GM12878 (cell line): ENCODE measurements at regions not wholly inside any gene's neighbourhood (a gene's known extent, or its start where the extent isn't known, plus 50 kb on each side); places are given as distances from the start of the nearest gene placed in this dataset.

Experiments used
- ATAC-seq: fragments of 200-7000 bp; cut with Tn5 transposase; 3 replicates; pipeline ENCODE4 v1.9.1; 2020; ENCODE audit warnings: mild to moderate bottlenecking, moderate library complexity
- BruUV-seq: library from RNA; stranded (reverse); fragments of 400-500 nt; replicated peaks from 2 replicates; lab custom pipeline; 2021; lab: Mats Ljungman, UMichigan
- CTCF ChIA-PET: fragments of 300-600 bp; sonication (Branson Sonifier 250); formaldehyde crosslinking; extraction: SDS; loops from one replicate; lab custom pipeline; 2021; ENCODE audit warnings: inconsistent platforms; lab: Yijun Ruan, JAX
- POLR2A ChIA-PET: fragments of 350-600 bp; formaldehyde crosslinking; extraction: SDS; loops from one replicate; lab custom pipeline; 2021; ENCODE audit warnings: inconsistent platforms; lab: Charles Lee
- RAD21 ChIA-PET: fragments of 300-600 bp; sonication (Branson Sonifier 250); formaldehyde crosslinking; loops from one replicate; lab custom pipeline; 2023; ENCODE audit warnings: antibody characterized with exemption; ENCODE audit not compliant: unreplicated experiment; lab: Charles Lee
- SMC1A ChIA-PET: fragments of 300-600 bp; sonication (Branson Sonifier 250); formaldehyde crosslinking; loops from one replicate; lab custom pipeline; 2023; ENCODE audit not compliant: unreplicated experiment, uncharacterized antibody; lab: Charles Lee
- DNase-seq: peaks from one replicate; pipeline ENCODE4 v3.0.0-alpha.2; 2011; ENCODE audit warnings: low read depth, low spot score
- FAIRE-seq: peaks from 3 replicates; lab custom pipeline; 2011; peaks lifted over from hg19 to GRCh38; lab: Jason Lieb, UNC
- H2AFZ ChIP-seq: 2 replicates; pipeline ENCODE4 v1.6.0; 2011; ENCODE audit warnings: low read depth, low read length, control low read depth; ENCODE audit not compliant: control insufficient read depth
- H3K27ac ChIP-seq: 2 replicates; pipeline ENCODE4 v1.5.1; 2011; ENCODE audit warnings: control low read depth; ENCODE audit not compliant: control insufficient read depth, insufficient read depth
- H3K27me3 ChIP-seq, 2 experiments: replicated peaks in 1 of 2; 2 replicates each; pipeline versions ENCODE4 v1.6.0 to v1.6.1; 2011; ENCODE audit warnings: low read length in 1 of 2; ENCODE audit not compliant: control insufficient read depth in 2 of 2, insufficient read depth in 2 of 2
- H3K36me3 ChIP-seq, 2 experiments: 2 replicates each; pipeline ENCODE4 v1.5.1; 2011; ENCODE audit warnings: low read length in 1 of 2; ENCODE audit not compliant: control insufficient read depth in 2 of 2, insufficient read depth in 2 of 2
- H3K4me1 ChIP-seq: 2 replicates; pipeline ENCODE4 v1.6.1; 2011; ENCODE audit warnings: mild to moderate bottlenecking, low read length, moderate library complexity, mixed read lengths; ENCODE audit not compliant: control insufficient read depth, insufficient read depth
- H3K4me2 ChIP-seq: 2 replicates; pipeline ENCODE4 v1.6.0; 2011; ENCODE audit warnings: control low read depth; ENCODE audit not compliant: control insufficient read depth, insufficient read depth
- H3K4me3 ChIP-seq: fragments of 200-600 bp; sonication (generic); 2 replicates; pipeline ENCODE4 v1.5.1; 2016
- H3K79me2 ChIP-seq: 2 replicates; pipeline ENCODE4 v1.6.0; 2011; ENCODE audit warnings: low read length; ENCODE audit not compliant: control insufficient read depth, insufficient read depth
- H3K9ac ChIP-seq: 2 replicates; pipeline ENCODE4 v1.8.0; 2011; ENCODE audit warnings: low read length, control low read depth, mixed read lengths; ENCODE audit not compliant: control insufficient read depth, insufficient read depth
- H3K9me3 ChIP-seq: replicated peaks from 3 replicates; pipeline ENCODE4 v1.5.1; 2011; ENCODE audit warnings: mild to moderate bottlenecking, low read length; ENCODE audit not compliant: control insufficient read depth, insufficient read depth
- H4K20me1 ChIP-seq: 2 replicates; pipeline ENCODE4 v1.6.0; 2011; ENCODE audit not compliant: control insufficient read depth, insufficient read depth
- ASH2L ChIP-seq: fragments of 300-600, 200-600 bp; sonication (generic); IDR thresholded peaks from 2 replicates; pipeline ENCODE4 v1.6.1; 2017; ENCODE audit warnings: low read depth, mild to moderate bottlenecking, borderline replicate concordance
- BCL11A ChIP-seq: IDR thresholded peaks from 2 replicates; pipeline ENCODE4 v1.6.1; 2011; ENCODE audit warnings: low read depth, low read length
- BMI1 ChIP-seq: fragments of 450-650 bp; IDR thresholded peaks from 2 replicates; pipeline ENCODE4 v1.6.1; 2016; ENCODE audit warnings: mild to moderate bottlenecking, moderate library complexity, borderline replicate concordance
- CBFB ChIP-seq: IDR thresholded peaks from 2 replicates; pipeline ENCODE4 v1.6.1; 2016; ENCODE audit warnings: antibody characterized with exemption, low read depth
- E2F4 ChIP-seq: IDR thresholded peaks from 2 replicates; pipeline ENCODE4 v1.6.1; 2012; ENCODE audit warnings: low read depth, low read length, improper control_type of control experiment
- ESRRA ChIP-seq: IDR thresholded peaks from 2 replicates; pipeline ENCODE4 v1.6.1; 2012; ENCODE audit warnings: mild to moderate bottlenecking, low read length, improper control_type of control experiment
- FOXK2 ChIP-seq: fragments of 450-650 bp; IDR thresholded peaks from 2 replicates; pipeline ENCODE4 v1.6.1; 2017; ENCODE audit warnings: mild to moderate bottlenecking, moderate library complexity
- FOXM1 ChIP-seq: IDR thresholded peaks from 2 replicates; pipeline ENCODE4 v1.6.1; 2012; ENCODE audit warnings: low read depth, mild to moderate bottlenecking, inconsistent platforms, low read length, moderate library complexity
- MEF2B ChIP-seq: fragments of 450-650 bp; IDR thresholded peaks from 2 replicates; pipeline ENCODE4 v1.6.1; 2018; ENCODE audit warnings: mild to moderate bottlenecking, moderate library complexity; ENCODE audit not compliant: partially characterized antibody, poor library complexity, severe bottlenecking
- PKNOX1 ChIP-seq: fragments of 450-650 bp; IDR thresholded peaks from 2 replicates; pipeline ENCODE4 v1.6.1; 2016; ENCODE audit warnings: mild to moderate bottlenecking
- POLR2A ChIP-seq: IDR thresholded peaks from 2 replicates; pipeline ENCODE4 v1.6.1; 2011; ENCODE audit warnings: low read depth, mild to moderate bottlenecking, low read length
- POLR2AphosphoS2 ChIP-seq: IDR thresholded peaks from 2 replicates; pipeline ENCODE4 v1.6.1; 2011; ENCODE audit warnings: low read depth, mild to moderate bottlenecking, low read length, improper control_type of control experiment, moderate library complexity
- POLR2AphosphoS5 ChIP-seq: IDR thresholded peaks from 2 replicates; pipeline ENCODE4 v1.6.1; 2011; ENCODE audit warnings: mild to moderate bottlenecking, low read length, inconsistent platforms
- SREBF2 ChIP-seq: IDR thresholded peaks from 2 replicates; pipeline ENCODE4 v1.6.1; 2012; ENCODE audit warnings: mild to moderate bottlenecking, low read length
- TARDBP ChIP-seq: IDR thresholded peaks from 2 replicates; pipeline ENCODE4 v1.6.1; 2016; ENCODE audit warnings: borderline replicate concordance
- USF2 ChIP-seq: IDR thresholded peaks from 2 replicates; pipeline ENCODE4 v1.6.1; 2011; ENCODE audit warnings: low read depth, low read length, improper control_type of control experiment, borderline replicate concordance
- WGBS: methylation state at CpG from one replicate; pipeline ENCODE4 v1.1.6; 2016; ENCODE audit warnings: low lambda C conversion rate; ENCODE audit not compliant: insufficient replicate concordance, insufficient coverage; ENCODE audit errors: missing lambda C conversion rate; 5-methylcytosine and 5-hydroxymethylcytosine counted together
- in situ Hi-C: fragments of 300-500 bp; cut with MboI; formaldehyde crosslinking; loops from 9 replicates; pipeline ENCODE4 v1.14.3; 2018; ENCODE audit warnings: mixed read lengths
- intact Hi-C: fragments of 100-400 bp; cut with micrococcal nuclease; formaldehyde crosslinking; loops from one replicate; pipeline ENCODE4 v1.14.2; 2022; ENCODE audit not compliant: unreplicated experiment
- TF ChIP-seq, protein P1 (sequence below): fragments of 450-650 bp; IDR thresholded peaks from 2 replicates; pipeline ENCODE4 v1.6.1; 2018; ENCODE audit warnings: borderline replicate concordance, mild to moderate bottlenecking; ENCODE audit not compliant: partially characterized antibody
- TF ChIP-seq, protein P2 (sequence below): fragments of 150-350 bp; IDR thresholded peaks from 2 replicates; pipeline ENCODE4 v1.6.1; 2014; ENCODE audit warnings: mild to moderate bottlenecking, low read depth, low read length

GRCh38 chr14:46540986-46541385 is 110.6 kb downstream of the RPL10L start:
- Histone ChIP-seq H4K20me1 (no peaks in the 10 kb centered on the region), H3K9me3 (no peaks in the 10 kb centered on the region), H3K27ac (no peak overlapping the region), H3K4me1 (no peaks in the 10 kb centered on the region), H3K9ac (no peak overlapping the region), H3K27me3 (no peaks in the 10 kb centered on the region), H3K4me3 (no peak overlapping the region), H3K79me2 (no peaks in the 10 kb centered on the region), H3K36me3 (no peaks in the 10 kb centered on the region), H2AFZ (no peak overlapping the region), H3K4me2 (no peak overlapping the region)
- SMC1A ChIA-PET, result no interaction called here
- intact Hi-C loops (no loop called here), in situ Hi-C loops (no loop called here)
- no peak for TF ChIP-seq ESRRA
- TF ChIP-seq FOXK2, result no peak
- no peak for TF ChIP-seq POLR2A
- TF ChIP-seq, protein P1, sequence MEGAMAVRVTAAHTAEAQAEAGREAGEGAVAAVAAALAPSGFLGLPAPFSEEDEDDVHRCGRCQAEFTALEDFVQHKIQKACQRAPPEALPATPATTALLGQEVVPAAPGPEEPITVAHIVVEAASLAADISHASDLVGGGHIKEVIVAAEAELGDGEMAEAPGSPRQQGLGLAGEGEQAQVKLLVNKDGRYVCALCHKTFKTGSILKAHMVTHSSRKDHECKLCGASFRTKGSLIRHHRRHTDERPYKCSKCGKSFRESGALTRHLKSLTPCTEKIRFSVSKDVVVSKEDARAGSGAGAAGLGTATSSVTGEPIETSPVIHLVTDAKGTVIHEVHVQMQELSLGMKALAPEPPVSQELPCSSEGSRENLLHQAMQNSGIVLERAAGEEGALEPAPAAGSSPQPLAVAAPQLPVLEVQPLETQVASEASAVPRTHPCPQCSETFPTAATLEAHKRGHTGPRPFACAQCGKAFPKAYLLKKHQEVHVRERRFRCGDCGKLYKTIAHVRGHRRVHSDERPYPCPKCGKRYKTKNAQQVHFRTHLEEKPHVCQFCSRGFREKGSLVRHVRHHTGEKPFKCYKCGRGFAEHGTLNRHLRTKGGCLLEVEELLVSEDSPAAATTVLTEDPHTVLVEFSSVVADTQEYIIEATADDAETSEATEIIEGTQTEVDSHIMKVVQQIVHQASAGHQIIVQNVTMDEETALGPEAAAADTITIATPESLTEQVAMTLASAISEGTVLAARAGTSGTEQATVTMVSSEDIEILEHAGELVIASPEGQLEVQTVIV, result no peak
- no peak for TF ChIP-seq USF2
- TF ChIP-seq PKNOX1, result no peak
- no peak for TF ChIP-seq MEF2B
- no peak for TF ChIP-seq CBFB
- TF ChIP-seq ASH2L, result no peak
- no peak for TF ChIP-seq BMI1
- TF ChIP-seq, protein P2, sequence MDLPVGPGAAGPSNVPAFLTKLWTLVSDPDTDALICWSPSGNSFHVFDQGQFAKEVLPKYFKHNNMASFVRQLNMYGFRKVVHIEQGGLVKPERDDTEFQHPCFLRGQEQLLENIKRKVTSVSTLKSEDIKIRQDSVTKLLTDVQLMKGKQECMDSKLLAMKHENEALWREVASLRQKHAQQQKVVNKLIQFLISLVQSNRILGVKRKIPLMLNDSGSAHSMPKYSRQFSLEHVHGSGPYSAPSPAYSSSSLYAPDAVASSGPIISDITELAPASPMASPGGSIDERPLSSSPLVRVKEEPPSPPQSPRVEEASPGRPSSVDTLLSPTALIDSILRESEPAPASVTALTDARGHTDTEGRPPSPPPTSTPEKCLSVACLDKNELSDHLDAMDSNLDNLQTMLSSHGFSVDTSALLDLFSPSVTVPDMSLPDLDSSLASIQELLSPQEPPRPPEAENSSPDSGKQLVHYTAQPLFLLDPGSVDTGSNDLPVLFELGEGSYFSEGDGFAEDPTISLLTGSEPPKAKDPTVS, result no peak
- TF ChIP-seq POLR2AphosphoS5, result no peak
- TF ChIP-seq POLR2AphosphoS2, result no peak
- TF ChIP-seq SREBF2, result no peak
- TF ChIP-seq TARDBP, result no peak
- TF ChIP-seq FOXM1, result no peak
- TF ChIP-seq E2F4, result no peak
- no peak for TF ChIP-seq BCL11A
- POLR2A ChIA-PET, result no interaction called here
- RAD21 ChIA-PET, result no interaction called here
- CTCF ChIA-PET, result no interaction called here
- peak; percentile 27 for FAIRE-seq
- ATAC-seq, result no peak
- no TSS peak for BruUV-seq
- no peak for DNase-seq
- WGBS, result 41% methylated on average over 2 of the region's 2 CpGs
